ENCODE measurements at regions not wholly inside any gene's neighbourhood (a gene's known extent, or its start where the extent isn't known, plus 50 kb on each side); places are given as distances from the start of the nearest gene placed in this dataset.

GRCh38 chr5:9954869-9955268, 294.8 kb downstream of the ATPSCKMT start:
- TF ChIP-seq EZH2 (IDR thresholded peaks at IDR 0.05; ENCODE audit: borderline replicate concordance, low read length) (no peak), CTCF (IDR thresholded peaks at IDR 0.05; ENCODE audit: low read length) (no peak)
